OCI-LY3 (cell line): ENCODE measurements at regions not wholly inside any gene's neighbourhood (a gene's known extent, or its start where the extent isn't known, plus 50 kb on each side); places are given as distances from the start of the nearest gene placed in this dataset.

Source experiments
- EZH2phosphoT487 ChIP-seq: fragments of 200-600 bp; shearing (Covaris generic); IDR thresholded peaks from 2 replicates; pipeline ENCODE4 v1.6.1; 2018; ENCODE audit warnings: antibody characterized with exemption, mixed run types, low read depth
- TF ChIP-seq, protein P1 (sequence below): fragments of 200-600, 300-600 bp; sonication (generic); IDR thresholded peaks from 2 replicates; pipeline ENCODE4 v1.5.1; 2014; ENCODE audit warnings: antibody characterized with exemption, low read length, low read depth

DNA sequence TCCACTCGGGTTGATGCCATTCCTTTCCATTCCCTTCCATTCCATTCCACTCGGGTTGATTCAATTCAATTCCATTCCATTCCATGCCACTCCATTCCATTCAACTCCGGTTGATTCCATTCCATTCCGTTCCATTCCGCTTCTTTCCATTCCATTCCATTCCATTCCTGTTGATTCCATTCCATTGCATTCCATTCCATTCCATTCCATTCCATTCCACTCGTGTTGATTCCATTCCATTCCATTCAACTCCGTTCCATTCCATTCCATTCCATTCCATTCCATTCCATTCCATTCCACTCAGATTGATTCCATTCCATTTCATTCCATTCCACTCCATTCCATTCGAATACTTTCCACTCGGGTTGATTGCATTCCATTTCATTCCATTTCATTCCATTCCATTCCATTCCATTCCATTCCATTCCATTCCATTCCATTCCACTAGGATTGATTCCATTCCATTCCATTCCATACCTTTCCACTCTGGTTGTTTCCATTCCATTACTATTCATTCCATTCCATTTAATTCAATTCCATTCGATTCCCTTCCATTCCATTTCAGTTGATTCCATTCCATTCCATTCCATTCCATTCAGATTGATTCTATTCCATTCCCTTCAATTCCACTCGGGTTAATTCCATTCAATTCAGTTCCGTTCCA is 1141.8 kb downstream of the RPIA start:
- TF ChIP-seq, protein P1, sequence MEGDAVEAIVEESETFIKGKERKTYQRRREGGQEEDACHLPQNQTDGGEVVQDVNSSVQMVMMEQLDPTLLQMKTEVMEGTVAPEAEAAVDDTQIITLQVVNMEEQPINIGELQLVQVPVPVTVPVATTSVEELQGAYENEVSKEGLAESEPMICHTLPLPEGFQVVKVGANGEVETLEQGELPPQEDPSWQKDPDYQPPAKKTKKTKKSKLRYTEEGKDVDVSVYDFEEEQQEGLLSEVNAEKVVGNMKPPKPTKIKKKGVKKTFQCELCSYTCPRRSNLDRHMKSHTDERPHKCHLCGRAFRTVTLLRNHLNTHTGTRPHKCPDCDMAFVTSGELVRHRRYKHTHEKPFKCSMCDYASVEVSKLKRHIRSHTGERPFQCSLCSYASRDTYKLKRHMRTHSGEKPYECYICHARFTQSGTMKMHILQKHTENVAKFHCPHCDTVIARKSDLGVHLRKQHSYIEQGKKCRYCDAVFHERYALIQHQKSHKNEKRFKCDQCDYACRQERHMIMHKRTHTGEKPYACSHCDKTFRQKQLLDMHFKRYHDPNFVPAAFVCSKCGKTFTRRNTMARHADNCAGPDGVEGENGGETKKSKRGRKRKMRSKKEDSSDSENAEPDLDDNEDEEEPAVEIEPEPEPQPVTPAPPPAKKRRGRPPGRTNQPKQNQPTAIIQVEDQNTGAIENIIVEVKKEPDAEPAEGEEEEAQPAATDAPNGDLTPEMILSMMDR: no peak
- TF ChIP-seq EZH2phosphoT487: no peak
